CD4-positive, alpha-beta T cell (primary cell): ENCODE measurements at regions not wholly inside any gene's neighbourhood (a gene's known extent, or its start where the extent isn't known, plus 50 kb on each side); places are given as distances from the start of the nearest gene placed in this dataset.

ENCODE experiments used
- ATAC-seq: fragments of 200-7000 bp; cut with Tn5 transposase; one replicate; pipeline ENCODE4 v1.10.0; 2022; ENCODE audit warnings: mild to moderate bottlenecking; ENCODE audit not compliant: poor library complexity
- CTCF ChIA-PET: fragments of 350-600 bp; sonication (Branson Sonifier 250); formaldehyde crosslinking; loops from one replicate; lab custom pipeline; 2021; ENCODE audit warnings: antibody characterized with exemption, inconsistent platforms; lab: Charles Lee
- POLR2A ChIA-PET: fragments of 350-600 bp; sonication (Branson Sonifier 250); formaldehyde crosslinking; loops from one replicate; lab custom pipeline; 2021; ENCODE audit warnings: antibody characterized with exemption, inconsistent platforms; lab: Charles Lee
- DNase-seq, 14 experiments: peaks; one replicate each; pipeline ENCODE4 v3.0.0-alpha.2; 2013 to 2020; ENCODE audit warnings: mixed read lengths in 2 of 14
- H3K27ac ChIP-seq, 2 donors: one replicate each; pipeline versions ENCODE4 v1.5.1 to v1.7.0; 2013; ENCODE audit warnings: low read length in 2 of 2, low read depth in 1 of 2, mild to moderate bottlenecking in 1 of 2
- H3K27me3 ChIP-seq, 2 experiments: 1 replicate in 1 of 2; 2 replicates in 1 of 2; pipeline versions ENCODE4 v1.6.1 to v1.7.0; 2013; ENCODE audit warnings: low read length in 2 of 2, control low read depth in 1 of 2, mild to moderate bottlenecking in 1 of 2, moderate library complexity in 1 of 2; ENCODE audit not compliant: insufficient read depth in 2 of 2, control insufficient read depth in 1 of 2
- H3K36me3 ChIP-seq: one replicate; pipeline ENCODE4 v1.6.1; 2013; ENCODE audit warnings: low read length, control low read depth; ENCODE audit not compliant: insufficient read depth
- H3K4me1 ChIP-seq: one replicate; pipeline ENCODE4 v1.6.1; 2013; ENCODE audit warnings: low read length, control low read depth; ENCODE audit not compliant: insufficient read depth
- H3K4me3 ChIP-seq: one replicate; pipeline ENCODE4 v1.5.1; 2013; ENCODE audit warnings: mild to moderate bottlenecking, low read length, moderate library complexity
- H3K9me3 ChIP-seq, 2 experiments: 1 replicate in 1 of 2; 2 replicates in 1 of 2; pipeline versions ENCODE4 v1.6.1 to v1.7.0; 2013; ENCODE audit warnings: low read length in 2 of 2, mild to moderate bottlenecking in 2 of 2, control low read depth in 1 of 2, moderate library complexity in 1 of 2; ENCODE audit not compliant: control insufficient read depth in 1 of 2, insufficient read depth in 1 of 2
- H3K27ac Mint-ChIP-seq: one replicate; pipeline ENCODE4 v1.8.0; 2020; ENCODE audit warnings: mixed read lengths
- H3K27me3 Mint-ChIP-seq: one replicate; pipeline ENCODE4 v1.8.0; 2021; ENCODE audit warnings: mixed read lengths
- H3K36me3 Mint-ChIP-seq: one replicate; pipeline ENCODE4 v1.8.0; 2021; ENCODE audit warnings: low read depth, mixed read lengths
- H3K4me1 Mint-ChIP-seq: one replicate; pipeline ENCODE4 v1.8.0; 2021; ENCODE audit warnings: low read depth, mixed read lengths
- H3K4me3 Mint-ChIP-seq: one replicate; pipeline ENCODE4 v1.8.0; 2020; ENCODE audit warnings: mild to moderate bottlenecking, mixed read lengths
- H3K9me3 Mint-ChIP-seq: one replicate; pipeline ENCODE4 v1.8.0; 2020; ENCODE audit warnings: mixed read lengths
- intact Hi-C, 2 experiments: fragments of 100-400 bp; cut with DNase I in 1 of 2; cut with micrococcal nuclease in 1 of 2; formaldehyde crosslinking; loops; one replicate each; pipeline versions ENCODE4 v1.15.1 to v1.9.0; 2023 to 2025; cut with DNase I, micrococcal nuclease
- TF ChIP-seq, protein P1 (sequence below): fragments of 200-600 bp; IDR thresholded peaks from one replicate; pipeline ENCODE4 v1.8.0; 2022; ENCODE audit warnings: antibody characterized with exemption, mild to moderate bottlenecking

DNA sequence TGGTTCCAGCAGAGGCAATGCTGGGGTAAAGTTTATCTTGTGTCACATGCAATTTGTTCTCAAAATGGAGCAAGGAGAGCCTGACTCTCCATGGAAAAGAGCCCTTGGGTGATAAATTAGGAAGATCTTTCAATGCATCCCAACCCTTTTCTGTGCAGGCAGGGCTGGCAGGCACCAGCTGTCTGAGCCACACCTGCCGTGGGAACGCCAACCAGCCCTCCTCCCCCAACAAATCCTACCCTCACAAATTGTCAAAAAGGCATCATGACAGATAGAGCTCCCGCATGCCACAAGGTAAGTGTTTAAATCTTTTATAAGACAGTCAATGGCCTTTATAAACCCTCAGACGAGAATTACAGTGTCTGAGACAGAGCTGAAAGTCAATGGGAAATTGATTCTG, 418.5 kb upstream of the CDH5 start:
- Mint-ChIP-seq H3K4me3 (no peak overlapping the region), H3K9me3 (peaks cover 4% of the 10 kb centered on the region), H3K27ac (no peak overlapping the region), H3K36me3 (no peaks in the 10 kb centered on the region), H3K4me1 (no peaks in the 10 kb centered on the region), H3K27me3 (no peaks in the 10 kb centered on the region)
- intact Hi-C loops, result no loop called here
- Histone ChIP-seq H3K4me1 (no peaks in the 10 kb centered on the region), H3K4me3 (no peak overlapping the region), H3K36me3 (no peaks in the 10 kb centered on the region), H3K27me3 (peaks cover 0 to 3% of the 10 kb centered on the region in 2 experiments), H3K27ac (no peak overlapping the region), H3K9me3 (peaks cover 0 to 12% of the 10 kb centered on the region in 2 experiments)
- CTCF ChIA-PET, result no interaction called here
- ATAC-seq, result no peak
- POLR2A ChIA-PET, result no interaction called here
- DNase-seq, result no peak
- TF ChIP-seq, protein P1, sequence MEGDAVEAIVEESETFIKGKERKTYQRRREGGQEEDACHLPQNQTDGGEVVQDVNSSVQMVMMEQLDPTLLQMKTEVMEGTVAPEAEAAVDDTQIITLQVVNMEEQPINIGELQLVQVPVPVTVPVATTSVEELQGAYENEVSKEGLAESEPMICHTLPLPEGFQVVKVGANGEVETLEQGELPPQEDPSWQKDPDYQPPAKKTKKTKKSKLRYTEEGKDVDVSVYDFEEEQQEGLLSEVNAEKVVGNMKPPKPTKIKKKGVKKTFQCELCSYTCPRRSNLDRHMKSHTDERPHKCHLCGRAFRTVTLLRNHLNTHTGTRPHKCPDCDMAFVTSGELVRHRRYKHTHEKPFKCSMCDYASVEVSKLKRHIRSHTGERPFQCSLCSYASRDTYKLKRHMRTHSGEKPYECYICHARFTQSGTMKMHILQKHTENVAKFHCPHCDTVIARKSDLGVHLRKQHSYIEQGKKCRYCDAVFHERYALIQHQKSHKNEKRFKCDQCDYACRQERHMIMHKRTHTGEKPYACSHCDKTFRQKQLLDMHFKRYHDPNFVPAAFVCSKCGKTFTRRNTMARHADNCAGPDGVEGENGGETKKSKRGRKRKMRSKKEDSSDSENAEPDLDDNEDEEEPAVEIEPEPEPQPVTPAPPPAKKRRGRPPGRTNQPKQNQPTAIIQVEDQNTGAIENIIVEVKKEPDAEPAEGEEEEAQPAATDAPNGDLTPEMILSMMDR, result no peak

DNA sequence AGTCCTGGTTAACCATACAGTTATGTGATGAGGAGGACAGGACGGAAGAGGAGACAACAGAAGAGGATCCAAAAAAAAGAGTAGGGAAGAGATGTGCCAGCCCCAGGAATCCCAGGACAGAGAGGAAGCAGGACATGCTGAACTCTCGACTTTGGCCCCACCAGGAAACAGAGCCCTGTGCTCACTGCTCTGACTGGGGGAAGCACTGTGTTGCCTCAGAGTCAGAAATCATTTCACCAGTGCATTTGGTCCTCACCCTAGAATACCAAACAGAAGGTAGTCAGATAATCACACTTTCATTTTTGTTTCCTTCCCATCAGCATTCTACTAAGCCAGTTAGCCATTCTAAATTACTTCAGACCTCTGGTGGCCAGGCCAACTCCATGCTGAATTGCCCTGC, 421.0 kb upstream of the CDH5 start:
- H3K4me1 Mint-ChIP-seq, result no peaks in the 10 kb centered on the region
- H3K4me3 Mint-ChIP-seq, result no peak overlapping the region
- no peak overlapping the region for H3K27ac Mint-ChIP-seq
- POLR2A ChIA-PET, result no interaction called here
- Histone ChIP-seq H3K36me3 (no peaks in the 10 kb centered on the region), H3K27me3 (no peaks in the 10 kb centered on the region), H3K4me3 (no peak overlapping the region), H3K4me1 (no peaks in the 10 kb centered on the region), H3K9me3 (peaks cover 0 to 12% of the 10 kb centered on the region in 2 experiments), H3K27ac (no peak overlapping the region)
- TF ChIP-seq, protein P1, result no peak
- no peak for DNase-seq
- intact Hi-C loops, result no loop called here
- no peak for ATAC-seq
- no peaks in the 10 kb centered on the region for H3K36me3 Mint-ChIP-seq
- H3K27me3 Mint-ChIP-seq, result no peaks in the 10 kb centered on the region
- CTCF ChIA-PET, result no interaction called here
- peaks cover 4% of the 10 kb centered on the region for H3K9me3 Mint-ChIP-seq

DNA sequence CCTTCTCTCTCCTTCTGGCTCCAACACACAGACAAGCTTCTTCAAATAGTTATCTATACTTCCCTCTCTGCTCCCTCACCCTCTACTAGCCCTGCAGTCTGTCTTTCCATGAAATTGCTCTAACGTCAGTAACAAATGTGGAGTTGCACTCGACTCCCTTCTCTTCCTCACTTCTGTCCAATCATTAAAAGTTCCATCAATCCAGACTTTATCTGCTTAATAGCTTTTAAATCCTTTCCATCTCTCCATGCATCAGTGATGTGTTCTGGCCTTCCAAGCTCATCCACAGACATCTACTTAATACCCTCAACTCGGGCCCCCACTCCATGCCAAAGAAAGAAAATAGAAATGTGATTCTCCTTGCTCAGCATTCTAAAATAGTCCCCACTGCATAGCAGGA, 422.1 kb upstream of the CDH5 start:
- intact Hi-C loops, result no loop called here
- no peak overlapping the region for H3K4me3 ChIP-seq
- H3K36me3 Mint-ChIP-seq, result no peaks in the 10 kb centered on the region
- H3K4me1 ChIP-seq, result no peaks in the 10 kb centered on the region
- H3K36me3 ChIP-seq, result no peaks in the 10 kb centered on the region
- ChIA-PET CTCF (no interaction called here), POLR2A (no interaction called here)
- TF ChIP-seq, protein P1, result no peak
- H3K27me3 ChIP-seq, result no peaks in the 10 kb centered on the region
- H3K9me3 ChIP-seq, result peaks cover 0 to 12% of the 10 kb centered on the region in 2 experiments
- H3K4me1 Mint-ChIP-seq, result no peaks in the 10 kb centered on the region
- ATAC-seq (no peak), DNase-seq (no peak)
- H3K27me3 Mint-ChIP-seq, result no peaks in the 10 kb centered on the region
- H3K27ac ChIP-seq, result no peak overlapping the region
- H3K27ac Mint-ChIP-seq, result no peak overlapping the region
- H3K9me3 Mint-ChIP-seq, result peaks cover 4% of the 10 kb centered on the region
- no peak overlapping the region for H3K4me3 Mint-ChIP-seq
